HG02588 (cell line): ENCODE measurements at regions not wholly inside any gene's neighbourhood (a gene's known extent, or its start where the extent isn't known, plus 50 kb on each side); places are given as distances from the start of the nearest gene placed in this dataset.

Experiments used
- ATAC-seq: cut with Tn5 transposase; IDR thresholded peaks from one replicate; pipeline ENCODE4 v1.9.1; 2021; ENCODE audit warnings: mild to moderate bottlenecking, moderate library complexity; ENCODE audit not compliant: unreplicated experiment

GRCh38 chr9:38315085-38315595 lies 77.4 kb upstream of the ALDH1B1 start:
- ATAC-seq = no peak

- ATAC-seq = no peak
Measured at GRCh38 chr9:38313421-38313820, 79.1 kb upstream of the ALDH1B1 start.

GRCh38 chr9:38312406-38312805 lies 80.1 kb upstream of the ALDH1B1 start:
- ATAC-seq = no peak

GRCh38 chr9:38311382-38312270 lies 80.9 kb upstream of the ALDH1B1 start:
- no peak for ATAC-seq

GRCh38 chr9:38309324-38310195 lies 82.9 kb upstream of the ALDH1B1 start:
- ATAC-seq = no peak

- ATAC-seq = no peak
Measured at GRCh38 chr9:38308136-38308535, 84.4 kb upstream of the ALDH1B1 start.

- no peak for ATAC-seq
Measured at GRCh38 chr9:38306899-38307298, 85.6 kb upstream of the ALDH1B1 start.

- ATAC-seq = no peak
Measured at GRCh38 chr9:38305582-38305981, 86.9 kb upstream of the ALDH1B1 start.

GRCh38 chr9:38301376-38302106 lies 91.0 kb upstream of the ALDH1B1 start:
- no peak for ATAC-seq

- no peak for ATAC-seq
Measured at GRCh38 chr9:38299856-38300255, 92.6 kb upstream of the ALDH1B1 start.

GRCh38 chr9:38298904-38299303 lies 93.6 kb upstream of the ALDH1B1 start:
- ATAC-seq = no peak

- ATAC-seq = no peak
Measured at GRCh38 chr9:38298503-38298902, 94.0 kb upstream of the ALDH1B1 start.

GRCh38 chr9:38296807-38297206 lies 95.7 kb upstream of the ALDH1B1 start:
- no peak for ATAC-seq

GRCh38 chr9:38295764-38296163 lies 96.7 kb upstream of the ALDH1B1 start:
- ATAC-seq = no peak

GRCh38 chr9:38294220-38294960 lies 98.1 kb upstream of the ALDH1B1 start:
- no peak for ATAC-seq

GRCh38 chr9:38293022-38293421 lies 99.5 kb upstream of the ALDH1B1 start:
- no peak for ATAC-seq

GRCh38 chr9:38292480-38292879 lies 100.0 kb upstream of the ALDH1B1 start:
- ATAC-seq = no peak

GRCh38 chr9:38289866-38290245 lies 102.6 kb upstream of the ALDH1B1 start:
- ATAC-seq = no peak

GRCh38 chr9:38289236-38289865 lies 103.2 kb upstream of the ALDH1B1 start:
- ATAC-seq = no peak

GRCh38 chr9:38288502-38288901 lies 104.0 kb upstream of the ALDH1B1 start:
- no peak for ATAC-seq
